ENCODE measurements at regions not wholly inside any gene's neighbourhood (a gene's known extent, or its start where the extent isn't known, plus 50 kb on each side); places are given as distances from the start of the nearest gene placed in this dataset.

- ATAC-seq (ENCODE audit: insufficient read depth, low FRiP score) = no peak
- WGBS, 2 donors = 90 to 96% methylated on average over 2 of the region's 2 CpGs
These were observed 85.2 kb upstream of the PRDM1 start for GRCh38 chr6:106000935-106001334.

DNA sequence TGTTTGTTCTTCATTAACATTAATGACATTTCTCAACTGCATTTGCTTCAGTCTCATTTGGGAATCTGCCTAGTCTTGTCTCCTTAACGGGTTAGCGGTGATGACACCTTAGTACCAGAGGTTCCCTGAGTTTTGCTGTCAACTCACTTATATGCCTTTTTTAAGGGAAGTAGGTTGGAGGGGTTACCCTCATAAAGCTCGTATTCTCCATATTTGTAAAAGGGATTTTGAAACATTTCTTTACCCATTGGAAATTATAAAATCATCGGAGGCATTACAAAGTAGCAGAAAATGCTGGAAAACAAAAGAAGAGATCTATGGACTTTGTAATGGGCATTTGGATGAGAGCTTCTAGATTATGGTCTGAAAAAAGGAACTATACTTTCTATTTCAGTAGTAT is 88.7 kb upstream of the PRDM1 start:
- DNase-seq (no peak), ATAC-seq (ENCODE audit: insufficient read depth, low FRiP score) (no peak)
- H3K27ac ChIP-seq (ENCODE audit: low read depth in 1 of 2, low read length in 1 of 2) = no peak overlapping the region
- peaks cover 0 to 90% (median 66%) of the 10 kb centered on the region in 3 donors for H3K27me3 ChIP-seq (ENCODE audit: control insufficient read depth in 3 of 3, insufficient read depth in 3 of 3, low read length in 2 of 3)
- no peak for TF ChIP-seq CTCF (IDR thresholded peaks at IDR 0.05; ENCODE audit: control extremely low read depth, extremely low read depth)
- peaks cover 0 to 20% (median 3%) of the 10 kb centered on the region in 5 donors for H3K4me1 ChIP-seq (ENCODE audit: control insufficient read depth in 5 of 5, insufficient read depth in 5 of 5, low read length in 5 of 5)
- H3K36me3 ChIP-seq (ENCODE audit: control insufficient read depth in 4 of 4, insufficient read depth in 4 of 4, low read length in 4 of 4) = no peaks in the 10 kb centered on the region
- 60 to 67% methylated on average over 4 of the region's 4 CpGs for WGBS, 2 donors
- no peak overlapping the region for H3K4me3 ChIP-seq
- H3K9me3 ChIP-seq (ENCODE audit: control insufficient read depth in 4 of 4, insufficient read depth in 3 of 4, low read length in 3 of 4) = peaks cover 0 to 5% (median 0%) of the 10 kb centered on the region in 4 donors
- H3K9ac ChIP-seq (ENCODE audit: insufficient read depth in 1 of 2, low read length in 2 of 2) = no peak overlapping the region

More at GRCh38 chr6:106000935-106001334, 85.2 kb upstream of the PRDM1 start:
- Histone ChIP-seq H3K9me3 (ENCODE audit: control insufficient read depth in 4 of 4, insufficient read depth in 3 of 4, low read length in 3 of 4) (no peaks in the 10 kb centered on the region), H3K27ac (ENCODE audit: low read depth in 1 of 2, low read length in 1 of 2) (no peak overlapping the region), H3K27me3 (ENCODE audit: control insufficient read depth in 3 of 3, insufficient read depth in 3 of 3, low read length in 2 of 3) (peaks cover 0 to 74% (median 44%) of the 10 kb centered on the region in 3 donors), H3K4me3 (no peak overlapping the region), H3K4me1 (ENCODE audit: control insufficient read depth in 5 of 5, insufficient read depth in 5 of 5, low read length in 5 of 5) (peaks cover 0 to 7% (median 0%) of the 10 kb centered on the region in 5 donors), H3K36me3 (ENCODE audit: control insufficient read depth in 4 of 4, insufficient read depth in 4 of 4, low read length in 4 of 4) (no peaks in the 10 kb centered on the region), H3K9ac (ENCODE audit: insufficient read depth in 1 of 2, low read length in 2 of 2) (no peak overlapping the region)
- DNase-seq = no peak
- no peak for TF ChIP-seq CTCF (IDR thresholded peaks at IDR 0.05; ENCODE audit: control extremely low read depth, extremely low read depth)

DNA sequence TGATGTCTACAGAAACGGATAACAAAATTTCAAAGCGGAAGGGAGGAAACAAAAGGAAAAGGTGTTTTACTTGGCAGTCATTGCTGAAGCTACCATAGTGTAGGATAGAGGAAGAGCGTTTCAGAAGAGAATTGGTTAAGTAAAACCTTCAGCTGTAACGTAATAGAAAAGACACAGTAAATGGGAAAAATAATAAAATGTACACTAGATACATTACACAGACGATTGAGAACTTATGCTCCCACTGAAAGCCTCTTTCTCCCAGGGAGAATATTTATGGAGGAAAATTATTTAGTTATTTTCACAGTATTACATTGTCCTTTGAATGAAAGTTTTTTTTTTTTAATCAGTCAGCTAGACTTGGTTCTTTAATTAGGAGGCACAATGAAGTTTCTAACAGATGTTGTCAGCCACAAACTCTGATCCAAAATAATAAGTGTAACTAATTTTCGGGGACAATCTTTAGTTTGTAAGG is 90.7 kb upstream of the PRDM1 start:
- peaks cover 0 to 5% (median 0%) of the 10 kb centered on the region in 4 donors for H3K9me3 ChIP-seq (ENCODE audit: control insufficient read depth in 4 of 4, insufficient read depth in 3 of 4, low read length in 3 of 4)
- H3K4me1 ChIP-seq (ENCODE audit: control insufficient read depth in 5 of 5, insufficient read depth in 5 of 5, low read length in 5 of 5) = peaks cover 0 to 27% (median 3%) of the 10 kb centered on the region in 5 donors
- ATAC-seq (ENCODE audit: insufficient read depth, low FRiP score) (no peak), DNase-seq (peak in 1 of 3 donors; percentile 44)
- peaks cover 0 to 87% (median 77%) of the 10 kb centered on the region in 3 donors for H3K27me3 ChIP-seq (ENCODE audit: control insufficient read depth in 3 of 3, insufficient read depth in 3 of 3, low read length in 2 of 3)
- no peaks in the 10 kb centered on the region for H3K36me3 ChIP-seq (ENCODE audit: control insufficient read depth in 4 of 4, insufficient read depth in 4 of 4, low read length in 4 of 4)
- H3K9ac ChIP-seq (ENCODE audit: insufficient read depth in 1 of 2, low read length in 2 of 2) = no peak overlapping the region
- TF ChIP-seq CTCF (IDR thresholded peaks at IDR 0.05; ENCODE audit: control extremely low read depth, extremely low read depth) = no peak
- H3K27ac ChIP-seq (ENCODE audit: low read depth in 1 of 2, low read length in 1 of 2) = no peak overlapping the region
- WGBS, 2 donors = 18 to 27% methylated on average over 6 of the region's 6 CpGs
- no peak overlapping the region for H3K4me3 ChIP-seq
